GM21529 (cell line): ENCODE measurements at regions not wholly inside any gene's neighbourhood (a gene's known extent, or its start where the extent isn't known, plus 50 kb on each side); places are given as distances from the start of the nearest gene placed in this dataset.
"Not testable (repeated sequence)": the region's sequence is repeated elsewhere in the genome, so short reads cannot be mapped to it uniquely, and the experiment has no call there.

ENCODE experiments used
- ATAC-seq: cut with Tn5 transposase; IDR thresholded peaks from one replicate; pipeline ENCODE4 v1.9.1; 2021; ENCODE audit not compliant: unreplicated experiment

DNA sequence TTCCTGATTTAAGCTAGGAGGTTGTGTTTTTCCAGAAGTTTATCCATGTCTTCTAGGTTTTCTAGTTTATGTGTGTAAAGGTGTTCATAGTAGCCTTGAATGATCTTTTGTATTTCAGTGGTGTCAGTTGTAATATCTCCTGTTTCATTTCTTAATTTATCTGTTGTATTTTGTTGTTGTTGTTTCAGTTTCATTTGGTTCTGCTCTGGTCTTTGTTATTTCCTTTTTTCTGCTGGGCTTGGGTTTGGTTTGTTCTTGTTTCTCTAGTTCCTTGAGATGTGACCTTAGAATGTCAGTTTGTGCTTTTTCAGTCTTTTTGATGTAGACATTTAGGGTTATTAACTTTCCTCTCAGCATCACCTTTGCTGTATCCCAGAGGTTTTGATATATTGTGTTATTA is 62.8 kb downstream of the SCP2D1 start:
- not testable (repeated sequence) for ATAC-seq

GRCh38 chr20:18879262-18879661 is 65.7 kb downstream of the SCP2D1 start:
- ATAC-seq: no peak

- ATAC-seq: no peak
These were observed 73.2 kb downstream of the SCP2D1 start for GRCh38 chr20:18886756-18887155.

GRCh38 chr20:18901980-18902737 is 88.6 kb downstream of the SCP2D1 start:
- ATAC-seq: no peak

GRCh38 chr20:18904192-18904591 is 90.6 kb downstream of the SCP2D1 start:
- no peak for ATAC-seq

- no peak for ATAC-seq
These were observed 91.0 kb downstream of the SCP2D1 start for GRCh38 chr20:18904624-18905023.

DNA sequence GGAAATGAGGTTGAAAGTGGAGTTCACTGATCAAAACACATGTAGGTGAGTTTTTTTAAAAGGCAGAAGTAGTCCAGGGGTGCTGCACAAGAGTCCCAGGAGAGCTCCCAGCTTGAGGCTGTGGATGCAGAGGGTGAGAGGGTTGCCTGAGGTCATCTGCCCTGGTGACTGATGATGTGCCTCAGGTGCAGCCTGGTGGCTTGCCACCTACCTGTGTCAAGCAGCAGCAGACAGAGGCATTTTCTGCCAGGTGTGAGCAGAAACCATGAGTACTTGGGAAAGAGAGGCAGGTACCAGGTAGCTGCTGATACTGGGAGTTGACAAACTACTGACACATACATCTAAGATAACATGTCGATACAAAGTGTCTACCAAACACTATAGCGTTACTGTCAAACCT is 92.5 kb downstream of the SCP2D1 start:
- no peak for ATAC-seq

- ATAC-seq: no peak
These were observed 93.8 kb downstream of the SCP2D1 start for GRCh38 chr20:18907353-18907752.

DNA sequence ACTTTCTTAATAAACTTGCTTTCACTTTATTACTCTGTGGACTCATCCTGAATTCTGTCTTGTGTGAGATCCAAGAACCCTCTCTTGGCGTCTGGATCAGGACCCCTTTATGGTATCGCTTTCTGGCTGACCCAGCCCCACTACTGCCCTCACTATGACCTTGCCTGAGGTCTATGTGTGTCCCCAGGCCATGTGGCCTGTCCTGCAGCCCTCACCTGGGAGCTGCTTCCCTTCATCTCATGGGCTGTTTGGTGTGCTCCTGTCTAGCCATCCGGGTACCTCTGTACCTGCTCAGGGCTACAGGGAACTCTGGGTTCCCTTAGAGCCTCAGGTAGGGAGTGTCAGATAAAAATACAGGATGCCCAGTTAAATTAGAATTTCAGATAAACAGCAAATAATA is 94.5 kb downstream of the SCP2D1 start:
- no peak for ATAC-seq

- no peak for ATAC-seq
These were observed 95.7 kb downstream of the SCP2D1 start for GRCh38 chr20:18909254-18909653.

DNA sequence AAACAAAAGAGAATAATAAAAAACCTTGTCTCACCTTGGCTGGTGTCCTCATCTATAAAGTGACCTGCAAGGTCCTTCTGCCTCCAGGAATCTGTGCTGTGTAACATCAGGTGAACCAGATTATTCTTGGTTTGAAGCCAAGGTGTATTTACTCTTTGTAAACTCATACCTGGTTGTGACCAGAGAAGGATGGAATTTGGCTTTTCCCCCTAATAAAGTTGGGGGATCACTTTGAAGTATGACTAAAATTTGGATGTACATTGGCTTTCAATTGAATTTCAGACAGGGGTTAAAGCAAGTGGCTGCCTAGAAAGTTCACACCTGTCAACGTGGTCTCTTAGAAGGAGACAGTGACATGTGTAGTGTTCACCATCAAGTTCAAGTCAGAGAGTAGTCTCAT is 100.1 kb downstream of the SCP2D1 start:
- ATAC-seq: no peak

- no peak for ATAC-seq
These were observed 101.2 kb downstream of the SCP2D1 start for GRCh38 chr20:18914796-18915195.

- ATAC-seq: no peak
These were observed 103.5 kb downstream of the SCP2D1 start for GRCh38 chr20:18916886-18917750.

- no peak for ATAC-seq
These were observed 106.4 kb downstream of the SCP2D1 start for GRCh38 chr20:18919996-18920395.

DNA sequence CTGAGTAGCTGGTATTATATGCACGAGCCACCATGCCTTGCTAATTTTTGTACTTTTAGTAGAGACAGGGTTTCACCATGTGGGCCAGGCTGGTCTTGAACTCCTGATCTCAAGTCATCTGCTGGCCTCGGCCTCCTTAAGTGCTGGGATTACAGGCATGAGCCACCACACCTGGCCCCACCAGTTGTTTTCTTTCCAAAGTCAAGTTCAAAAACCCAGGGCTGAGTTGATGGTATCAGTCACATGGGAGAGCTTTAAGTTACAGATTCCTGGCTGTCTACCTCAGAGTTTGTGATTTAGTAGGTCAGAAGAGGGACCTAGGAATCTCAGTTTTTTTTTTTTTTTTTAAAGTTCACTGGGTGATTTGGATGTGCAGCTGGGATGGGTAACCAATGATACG is 107.7 kb downstream of the SCP2D1 start:
- ATAC-seq: no peak

GRCh38 chr20:18922251-18922650 is 108.7 kb downstream of the SCP2D1 start:
- ATAC-seq: no peak

- no peak for ATAC-seq
These were observed 109.3 kb downstream of the SCP2D1 start for GRCh38 chr20:18922898-18923297.

GRCh38 chr20:18926965-18927364 is 113.4 kb downstream of the SCP2D1 start:
- no peak for ATAC-seq

GRCh38 chr20:18928626-18929025 is 115.0 kb downstream of the SCP2D1 start:
- ATAC-seq: no peak

GRCh38 chr20:18929800-18930199 is 116.2 kb downstream of the SCP2D1 start:
- ATAC-seq: no peak

- no peak for ATAC-seq
These were observed 130.0 kb downstream of the SCP2D1 start for GRCh38 chr20:18943542-18943941.

GRCh38 chr20:18956890-18957289 is 143.3 kb downstream of the SCP2D1 start:
- ATAC-seq: no peak
